ENCODE measurements at regions not wholly inside any gene's neighbourhood (a gene's known extent, or its start where the extent isn't known, plus 50 kb on each side); places are given as distances from the start of the nearest gene placed in this dataset.

GRCh38 chr6:166050559-166050958 is 117.1 kb downstream of the TBXT start:
- DNase-seq (ENCODE audit: low read depth in 2 of 2), result no peak

GRCh38 chr6:166046982-166047381 is 120.7 kb downstream of the TBXT start:
- no peak for DNase-seq (ENCODE audit: low read depth in 2 of 2)

DNA sequence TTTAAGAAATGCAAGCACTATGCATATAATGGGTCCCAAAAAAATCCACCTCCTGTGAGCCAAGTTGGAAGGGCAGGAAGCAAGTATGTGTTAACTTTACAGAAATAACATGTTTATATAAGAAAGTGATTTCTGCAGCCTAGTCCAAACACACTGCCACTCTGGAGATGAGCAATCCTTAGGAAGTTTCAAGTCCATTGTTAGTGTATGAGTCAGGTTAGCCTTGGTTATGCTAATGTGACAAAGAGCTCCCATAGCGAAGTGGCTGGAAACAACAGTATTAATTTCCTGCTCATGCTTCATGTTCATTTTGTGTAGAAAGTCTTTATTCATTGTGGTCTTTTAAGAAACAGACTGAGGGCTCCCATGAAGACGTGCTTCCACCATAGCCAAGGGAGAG is 121.4 kb downstream of the TBXT start:
- no peak for DNase-seq (ENCODE audit: low read depth in 2 of 2)

DNA sequence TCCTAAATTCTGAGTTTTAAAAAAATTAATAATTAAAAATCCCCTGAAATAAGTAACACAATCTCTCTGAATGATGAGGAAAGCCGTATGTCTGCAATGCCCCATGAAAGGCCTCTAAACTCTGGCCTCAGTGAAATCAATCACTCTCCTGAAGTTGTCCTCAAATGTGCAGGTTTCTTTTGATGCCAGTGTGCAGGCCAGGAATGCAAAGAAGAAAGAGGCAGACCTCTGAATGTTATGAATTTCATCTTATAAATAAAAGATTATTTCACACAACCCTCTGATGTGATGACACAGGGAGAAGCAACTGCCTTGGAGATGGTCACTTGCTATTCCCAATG is 121.8 kb downstream of the TBXT start:
- no peak for DNase-seq (ENCODE audit: low read depth in 2 of 2)

DNA sequence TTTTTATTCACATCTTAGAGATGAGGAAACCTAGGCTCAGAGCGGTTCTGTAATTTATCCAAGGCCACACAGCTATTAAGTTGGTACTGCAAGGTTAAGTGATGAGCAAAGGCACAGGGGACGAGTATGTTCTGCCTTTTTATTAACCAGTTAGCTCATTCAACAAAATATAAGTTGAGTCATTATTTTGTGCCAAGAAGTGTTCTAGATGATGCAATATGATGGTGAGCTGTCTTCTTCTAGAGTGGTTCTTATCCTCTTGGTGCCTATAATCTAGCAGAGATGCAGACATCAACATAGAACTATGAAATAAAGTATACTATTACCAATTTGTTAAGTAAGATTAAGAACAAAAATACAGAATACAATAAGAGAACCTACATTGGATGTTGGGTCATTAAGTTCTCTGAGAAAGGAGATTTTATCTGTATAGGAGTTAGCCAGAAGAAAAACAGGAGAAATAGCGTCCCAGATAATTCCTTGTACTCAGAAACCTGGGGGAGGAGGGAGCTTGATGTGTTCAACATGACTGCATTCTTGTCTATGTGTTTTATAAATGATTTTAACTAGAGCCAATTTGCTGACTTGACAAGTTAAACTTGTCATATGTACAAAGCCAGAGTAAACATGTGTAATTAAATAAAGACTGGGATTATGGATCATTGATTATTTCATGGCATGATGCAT is 122.3 kb downstream of the TBXT start:
- no peak for DNase-seq (ENCODE audit: low read depth in 2 of 2)

DNA sequence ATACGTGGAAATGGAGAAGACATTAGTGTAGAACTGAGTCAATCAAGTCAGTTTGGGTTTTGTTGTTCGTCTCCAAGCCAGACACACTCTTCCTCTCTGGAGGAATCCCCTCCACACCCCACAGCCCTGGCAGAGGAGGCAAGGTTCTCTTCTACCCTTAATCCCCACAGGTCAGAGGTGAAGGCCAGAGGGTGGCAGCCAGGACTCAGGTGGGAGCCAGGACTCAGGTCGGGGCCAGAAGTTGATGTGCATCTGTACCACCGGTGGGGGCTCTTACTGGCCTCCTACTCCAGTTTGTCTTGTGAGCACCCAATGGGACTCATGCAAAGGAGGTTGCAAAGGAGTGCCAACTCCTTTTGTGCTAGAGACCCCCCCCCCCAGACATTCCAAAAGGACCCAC is 126.4 kb downstream of the TBXT start:
- DNase-seq (ENCODE audit: low read depth in 2 of 2), result no peak

DNA sequence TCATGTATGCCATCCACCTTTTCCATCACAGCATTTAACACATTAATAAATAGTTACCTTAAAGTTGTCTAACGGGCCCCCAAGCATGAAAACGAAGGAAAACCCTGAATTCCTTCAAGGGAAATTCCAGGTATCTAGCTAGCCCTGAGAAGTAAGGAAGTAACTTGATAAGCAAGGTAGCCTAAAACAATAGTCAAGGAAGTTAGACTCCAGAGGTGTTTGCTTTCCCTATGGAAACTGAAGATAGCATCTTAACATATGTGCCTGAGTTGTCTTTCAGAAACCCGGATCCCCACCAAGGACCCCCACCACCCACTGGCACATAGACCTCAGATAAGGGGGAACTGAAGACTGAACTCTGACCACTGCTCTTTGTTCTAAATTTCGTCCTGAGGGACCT is 127.4 kb downstream of the TBXT start:
- DNase-seq (ENCODE audit: low read depth in 2 of 2), result no peak

DNA sequence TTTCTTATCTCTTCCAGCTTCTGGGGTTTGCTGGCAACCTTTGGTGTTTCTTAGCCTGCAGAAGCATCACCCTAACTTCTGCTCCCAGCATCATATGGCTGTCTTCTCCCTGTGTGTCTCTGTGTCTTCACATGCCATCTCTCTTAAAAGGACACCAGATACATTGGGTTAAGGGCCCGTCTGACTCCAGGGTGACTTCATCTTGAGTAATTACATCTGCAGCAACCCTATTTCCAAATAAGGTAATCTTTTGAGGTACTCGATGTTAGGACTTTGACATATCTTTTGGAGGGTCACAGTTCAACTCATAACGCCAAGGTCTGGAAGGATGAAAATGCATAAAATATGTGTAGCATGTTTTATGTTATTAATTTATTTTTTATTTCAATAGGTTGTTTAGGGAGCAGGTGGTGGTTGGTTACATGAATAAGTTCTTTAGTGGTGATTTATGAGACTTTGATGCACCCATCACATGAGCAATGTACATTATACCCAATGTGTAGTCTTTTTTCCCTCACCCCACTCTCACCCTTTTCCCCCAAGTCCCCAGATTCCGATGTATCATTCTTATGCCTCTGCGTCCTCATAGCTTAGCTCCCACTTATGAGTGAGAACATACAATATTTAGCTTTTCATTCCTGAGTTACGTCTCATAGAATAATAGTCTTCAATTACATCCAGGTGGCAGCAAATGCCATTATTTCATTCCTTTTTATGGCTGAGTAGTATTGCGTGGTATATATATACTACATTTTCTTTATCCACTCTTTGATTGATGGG is 131.1 kb downstream of the TBXT start:
- DNase-seq (ENCODE audit: low read depth in 2 of 2), result no peak

DNA sequence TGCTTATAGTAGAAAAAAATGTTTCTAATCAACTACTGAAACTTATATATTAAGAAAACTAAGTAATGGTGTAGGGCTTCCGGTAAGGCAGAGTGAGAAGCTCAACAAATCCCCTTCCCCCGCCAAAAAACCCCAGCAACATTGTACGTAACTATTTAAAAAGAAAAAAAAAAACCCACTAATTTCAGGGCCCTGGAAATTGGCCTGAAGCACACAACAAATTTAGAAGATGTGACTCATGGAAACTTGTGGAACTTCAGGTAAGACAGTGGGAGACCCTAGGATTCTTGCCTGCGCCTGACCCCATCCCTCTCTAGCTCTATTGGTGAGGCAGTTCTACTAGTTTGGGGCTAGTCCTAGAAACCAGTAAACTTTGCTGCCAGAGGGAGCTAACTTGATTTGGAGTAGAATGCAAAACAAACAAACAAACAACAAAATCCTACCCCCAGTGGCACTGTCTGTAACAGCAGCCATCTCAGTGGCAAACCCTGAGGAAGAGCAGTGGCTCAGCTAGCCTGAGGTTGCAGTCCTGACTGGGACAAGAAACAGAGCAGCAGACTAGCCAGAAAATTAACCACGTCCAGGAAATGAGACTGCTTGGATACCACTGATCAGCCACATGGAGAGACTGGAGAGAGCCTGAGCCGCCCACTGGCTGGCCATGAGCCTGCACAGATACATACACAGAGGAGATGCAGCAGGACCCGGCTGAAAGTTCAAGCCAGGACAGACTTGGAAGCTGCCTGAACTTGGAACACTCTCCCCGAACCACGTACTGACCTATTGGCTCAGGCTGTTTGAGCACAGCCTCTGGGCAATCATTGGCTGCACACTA is 135.1 kb downstream of the TBXT start:
- no peak for DNase-seq (ENCODE audit: low read depth in 2 of 2)

DNA sequence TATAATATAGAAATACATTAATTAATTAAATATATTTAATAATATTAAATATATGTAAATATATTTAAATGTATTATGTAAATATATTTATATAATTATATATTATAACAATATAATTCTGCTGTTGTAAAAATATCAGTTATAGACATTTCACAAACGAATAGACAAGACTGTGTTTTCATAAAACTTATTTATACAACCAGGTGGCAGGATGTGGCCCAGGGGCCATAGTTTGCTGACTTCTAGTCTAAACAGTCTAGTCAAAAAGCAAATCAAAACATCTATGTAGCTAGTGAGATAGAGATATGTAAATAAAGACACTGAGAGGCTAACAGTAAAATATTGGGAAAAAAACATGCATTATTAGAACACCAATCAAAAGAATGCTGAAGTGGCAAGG is 136.4 kb downstream of the TBXT start:
- DNase-seq (ENCODE audit: low read depth in 2 of 2), result no peak

DNA sequence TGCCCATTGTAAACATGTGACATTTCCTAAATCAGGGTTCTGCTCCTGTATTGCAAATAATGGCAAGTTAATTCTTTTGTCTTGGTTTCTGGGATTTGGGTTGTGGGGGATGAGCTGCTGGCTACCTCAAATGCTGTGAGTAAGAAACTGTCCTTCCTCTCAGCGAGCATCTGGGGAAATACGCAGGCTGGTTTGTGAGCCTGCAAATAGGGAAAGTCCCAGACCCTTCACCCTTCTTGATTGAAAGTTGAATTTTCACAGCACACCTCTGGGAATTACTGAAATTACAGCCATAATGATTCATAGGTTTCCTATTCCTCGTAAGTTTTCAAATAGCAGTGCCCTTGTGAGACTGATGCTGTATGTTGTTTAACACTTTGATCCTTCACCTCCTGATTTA is 138.1 kb downstream of the TBXT start:
- no peak for DNase-seq (ENCODE audit: low read depth in 2 of 2)

DNA sequence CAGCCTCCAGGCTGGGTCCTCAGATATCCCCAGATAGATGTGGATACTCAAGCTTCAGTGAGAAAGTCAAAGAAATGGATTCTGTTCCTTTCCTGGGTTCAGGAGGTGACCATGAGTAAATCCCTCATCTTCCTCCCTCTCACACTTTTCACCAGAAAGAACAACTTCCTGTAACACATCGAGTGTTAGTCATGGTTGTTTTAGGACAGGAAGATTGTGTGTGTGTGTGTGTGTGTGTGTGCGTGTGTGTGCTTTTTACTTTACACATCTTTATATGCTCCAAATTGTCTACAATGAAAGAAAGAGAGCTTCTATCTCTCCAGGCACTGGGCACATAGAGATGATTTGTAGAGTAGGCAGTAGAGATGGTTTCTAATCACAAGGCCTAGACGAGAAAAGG is 139.9 kb downstream of the TBXT start:
- no peak for DNase-seq (ENCODE audit: low read depth in 2 of 2)

DNA sequence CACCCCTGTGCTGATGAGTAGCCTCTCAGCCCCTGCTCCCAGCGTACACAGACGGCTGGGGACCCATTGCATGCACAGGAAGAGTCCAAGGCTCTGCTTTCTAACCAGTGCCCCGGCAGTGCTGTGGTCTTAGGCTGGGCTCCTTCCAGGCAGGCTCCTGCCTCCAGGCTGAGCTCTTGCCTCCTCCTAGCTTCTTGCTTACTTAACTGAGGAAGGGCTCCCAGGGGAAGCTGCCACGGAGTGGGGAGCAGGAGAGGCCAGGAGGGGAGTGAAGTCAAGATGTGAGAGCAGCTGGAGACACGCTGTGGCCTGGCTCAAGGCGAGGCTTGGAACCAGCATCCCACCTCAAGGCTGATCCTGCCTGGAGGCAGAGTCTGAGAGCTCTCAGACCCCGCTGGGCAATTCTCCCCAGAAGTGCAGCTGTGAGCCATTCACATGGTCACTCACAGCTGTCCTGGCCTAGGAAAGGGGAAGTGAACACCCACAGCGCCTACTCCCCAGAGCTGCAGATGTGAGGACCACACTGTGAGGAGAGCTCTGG is 141.0 kb downstream of the TBXT start:
- no peak for DNase-seq (ENCODE audit: low read depth in 2 of 2)

GRCh38 chr6:166025149-166025898 is 142.3 kb downstream of the TBXT start:
- no peak for DNase-seq (ENCODE audit: low read depth in 2 of 2)

DNA sequence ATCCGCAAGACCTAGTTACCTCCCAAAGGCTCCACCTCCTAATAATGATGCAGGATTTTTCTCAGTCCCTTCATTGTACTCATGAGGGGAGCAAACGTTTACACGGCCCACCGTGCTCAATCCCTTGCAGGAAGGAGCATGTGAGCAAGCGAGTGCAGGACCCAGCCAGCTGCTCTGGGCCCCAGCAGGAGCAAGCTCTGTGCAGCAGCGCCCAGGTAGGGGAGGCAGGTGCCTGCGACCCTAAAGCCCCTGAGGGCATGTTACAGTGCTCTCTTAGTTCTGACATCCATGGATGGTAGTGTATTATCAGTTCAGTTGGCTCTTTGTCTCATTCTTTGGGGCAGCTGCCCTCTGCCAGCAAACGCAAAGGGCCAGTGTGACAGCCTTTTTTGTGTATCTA is 143.4 kb downstream of the TBXT start:
- DNase-seq (ENCODE audit: low read depth in 2 of 2), result no peak

GRCh38 chr6:166023273-166023989 is 144.2 kb downstream of the TBXT start:
- no peak for DNase-seq (ENCODE audit: low read depth in 2 of 2)

DNA sequence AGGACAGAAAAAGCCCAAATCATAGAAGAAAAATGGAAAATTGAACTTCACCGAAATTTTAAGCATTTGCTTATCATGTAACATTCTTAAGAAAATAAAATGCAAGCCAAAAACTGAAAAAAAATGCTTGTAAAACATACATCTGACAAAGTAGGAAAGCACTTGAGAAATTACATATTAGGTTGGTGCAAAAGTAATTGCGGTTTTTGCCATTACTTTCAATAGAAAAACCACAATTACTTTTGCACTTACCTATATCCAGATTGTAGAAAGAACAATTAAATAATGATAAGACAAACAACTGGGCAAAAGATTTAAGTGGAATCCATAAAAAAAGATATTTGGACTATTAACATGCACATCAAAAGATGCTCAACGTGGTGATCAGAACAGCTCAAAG is 146.2 kb downstream of the TBXT start:
- no peak for DNase-seq (ENCODE audit: low read depth in 2 of 2)

GRCh38 chr6:166019214-166019613 is 148.4 kb downstream of the TBXT start:
- no peak for DNase-seq (ENCODE audit: low read depth in 2 of 2)

GRCh38 chr6:166017032-166017635 is 150.5 kb downstream of the TBXT start:
- DNase-seq (ENCODE audit: low read depth in 2 of 2), result no peak

- DNase-seq (ENCODE audit: low read depth in 2 of 2), result no peak
Measured at GRCh38 chr6:166014966-166015365, 152.7 kb downstream of the TBXT start.

Data from activated CD8-positive, alpha-beta memory T cell treated with anti-CD3 and anti-CD28 coated beads for 4 hours (primary cell).